C4-2B (cell line): ENCODE measurements at regions not wholly inside any gene's neighbourhood (a gene's known extent, or its start where the extent isn't known, plus 50 kb on each side); places are given as distances from the start of the nearest gene placed in this dataset.

ENCODE experiments used
- ZFX ChIP-seq: fragments of 450-650 bp; IDR thresholded peaks from 2 replicates; pipeline ENCODE4 v1.6.1; 2017
- TF ChIP-seq, protein P1 (sequence below): fragments of 450-650 bp; conservative IDR thresholded peaks from 2 replicates; pipeline ENCODE4 v1.5.1; 2017; ENCODE audit warnings: mild to moderate bottlenecking

DNA sequence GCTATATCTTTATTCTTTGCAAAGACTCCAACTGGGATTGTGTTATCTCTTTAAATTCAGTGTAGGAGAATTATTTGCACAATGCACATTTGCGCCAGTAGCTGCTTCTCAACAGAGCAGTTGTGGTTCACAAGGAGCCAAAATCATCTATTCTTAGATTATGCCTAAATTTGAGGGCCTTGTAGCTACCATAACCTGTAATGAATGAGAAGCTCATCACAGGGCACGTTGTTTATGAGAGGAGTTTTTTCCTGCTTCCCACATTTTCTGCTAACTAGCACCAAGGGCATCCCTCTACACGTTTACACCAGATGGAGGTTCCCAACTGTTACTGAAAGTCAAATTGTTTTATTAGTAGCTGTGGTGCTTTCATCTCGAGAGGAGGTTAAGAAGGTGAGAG, 322.4 kb downstream of the TMEM161B start:
- TF ChIP-seq, protein P1, sequence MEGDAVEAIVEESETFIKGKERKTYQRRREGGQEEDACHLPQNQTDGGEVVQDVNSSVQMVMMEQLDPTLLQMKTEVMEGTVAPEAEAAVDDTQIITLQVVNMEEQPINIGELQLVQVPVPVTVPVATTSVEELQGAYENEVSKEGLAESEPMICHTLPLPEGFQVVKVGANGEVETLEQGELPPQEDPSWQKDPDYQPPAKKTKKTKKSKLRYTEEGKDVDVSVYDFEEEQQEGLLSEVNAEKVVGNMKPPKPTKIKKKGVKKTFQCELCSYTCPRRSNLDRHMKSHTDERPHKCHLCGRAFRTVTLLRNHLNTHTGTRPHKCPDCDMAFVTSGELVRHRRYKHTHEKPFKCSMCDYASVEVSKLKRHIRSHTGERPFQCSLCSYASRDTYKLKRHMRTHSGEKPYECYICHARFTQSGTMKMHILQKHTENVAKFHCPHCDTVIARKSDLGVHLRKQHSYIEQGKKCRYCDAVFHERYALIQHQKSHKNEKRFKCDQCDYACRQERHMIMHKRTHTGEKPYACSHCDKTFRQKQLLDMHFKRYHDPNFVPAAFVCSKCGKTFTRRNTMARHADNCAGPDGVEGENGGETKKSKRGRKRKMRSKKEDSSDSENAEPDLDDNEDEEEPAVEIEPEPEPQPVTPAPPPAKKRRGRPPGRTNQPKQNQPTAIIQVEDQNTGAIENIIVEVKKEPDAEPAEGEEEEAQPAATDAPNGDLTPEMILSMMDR: no peak
- TF ChIP-seq ZFX: no peak
